ENCODE measurements at regions not wholly inside any gene's neighbourhood (a gene's known extent, or its start where the extent isn't known, plus 50 kb on each side); places are given as distances from the start of the nearest gene placed in this dataset.
"Not testable (repeated sequence)": the region's sequence is repeated elsewhere in the genome, so short reads cannot be mapped to it uniquely, and the experiment has no call there.

DNA sequence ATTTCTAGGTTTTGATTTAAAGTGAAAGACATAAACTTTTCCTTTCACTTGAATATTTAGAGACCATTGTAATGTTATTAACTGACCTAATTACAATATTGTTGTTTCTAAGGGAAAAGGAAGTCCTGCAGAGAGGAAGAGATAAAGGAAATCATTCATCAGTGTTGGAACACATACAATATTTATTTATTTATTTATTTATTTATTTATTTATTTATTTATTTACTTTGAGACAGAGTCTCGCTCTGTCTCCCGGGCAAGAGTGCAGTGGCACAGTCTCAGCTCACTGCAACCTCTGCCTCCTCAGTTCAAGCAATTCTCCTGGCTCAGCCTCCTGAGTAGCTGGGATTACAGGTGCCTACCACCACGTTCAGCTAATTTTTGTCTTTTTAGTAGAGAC is 668.6 kb upstream of the NEGR1 start:
- not testable (repeated sequence) for DNase-seq (ENCODE audit: low spot score); FAIRE-seq

- DNase-seq (ENCODE audit: low spot score), result no peak
Observed at GRCh38 chr1:72946903-72947499, 664.7 kb upstream of the NEGR1 start.

GRCh38 chr1:72942008-72942407 is 659.7 kb upstream of the NEGR1 start:
- DNase-seq (ENCODE audit: low spot score), result no peak
- no peak for FAIRE-seq

More at GRCh38 chr1:72946903-72947499, 664.7 kb upstream of the NEGR1 start:
- FAIRE-seq, result no peak

GRCh38 chr1:72938408-72938807 is 656.1 kb upstream of the NEGR1 start:
- no peak for FAIRE-seq

GRCh38 chr1:72937905-72938304 is 655.6 kb upstream of the NEGR1 start:
- FAIRE-seq (no peak), DNase-seq (ENCODE audit: low spot score) (no peak)

More at GRCh38 chr1:72938408-72938807, 656.1 kb upstream of the NEGR1 start:
- DNase-seq (ENCODE audit: low spot score), result no peak

- FAIRE-seq (no peak), DNase-seq (ENCODE audit: low spot score) (no peak)
Observed at GRCh38 chr1:72936942-72937341, 654.6 kb upstream of the NEGR1 start.

GRCh38 chr1:72936151-72936740 is 653.9 kb upstream of the NEGR1 start:
- no peak for DNase-seq (ENCODE audit: low spot score)
- no peak for FAIRE-seq

DNA sequence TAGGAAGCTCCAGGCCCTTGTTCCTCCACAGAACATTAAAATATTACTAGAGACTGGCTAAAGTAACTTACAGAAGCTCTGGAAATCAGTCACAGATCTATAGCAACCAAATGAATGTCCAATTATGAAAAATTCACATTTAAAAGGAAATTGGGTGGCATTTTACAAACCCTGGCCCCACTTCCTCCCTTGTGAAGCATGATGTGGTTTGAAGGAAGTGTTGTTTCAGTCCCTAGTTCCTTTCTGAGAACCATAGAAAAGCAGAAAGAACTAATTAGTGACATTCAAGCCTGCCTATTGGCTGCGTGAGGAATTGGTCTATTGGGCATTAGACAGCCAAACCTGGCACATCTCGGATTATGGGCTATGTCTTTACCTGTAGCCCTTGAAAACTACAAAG is 649.7 kb upstream of the NEGR1 start:
- FAIRE-seq, result no peak
- no peak for DNase-seq (ENCODE audit: low spot score)

DNA sequence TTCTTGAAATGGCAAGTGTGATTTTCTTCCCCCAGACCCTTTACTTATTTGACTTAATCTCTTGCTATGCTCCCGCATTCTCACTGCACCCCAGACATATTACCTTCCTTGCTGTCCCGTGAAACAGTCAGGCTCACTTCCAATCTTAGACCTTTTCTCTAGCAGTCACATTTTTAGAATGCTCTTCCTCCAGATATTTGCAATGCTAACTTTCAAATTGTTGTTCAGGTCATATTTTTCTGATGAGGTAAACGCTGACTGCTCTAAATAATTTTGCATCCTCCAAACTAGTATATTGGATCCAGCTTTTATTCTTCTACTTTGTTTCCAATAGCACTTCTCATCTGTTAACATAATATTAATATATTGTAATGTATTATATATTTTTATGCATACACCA is 648.2 kb upstream of the NEGR1 start:
- DNase-seq (ENCODE audit: low spot score), result no peak
- no peak for FAIRE-seq

- FAIRE-seq, result no peak
- no peak for DNase-seq (ENCODE audit: low spot score)
Observed at GRCh38 chr1:72918940-72919339, 636.6 kb upstream of the NEGR1 start.

GRCh38 chr1:72917920-72918319 is 635.6 kb upstream of the NEGR1 start:
- DNase-seq (ENCODE audit: low spot score), result no peak
- FAIRE-seq, result no peak

- no peak for DNase-seq (ENCODE audit: low spot score)
- peak; percentile 5 for FAIRE-seq
Observed at GRCh38 chr1:72915581-72915980, 633.2 kb upstream of the NEGR1 start.

- no peak for FAIRE-seq
Observed at GRCh38 chr1:72911656-72912055, 629.3 kb upstream of the NEGR1 start.

DNA sequence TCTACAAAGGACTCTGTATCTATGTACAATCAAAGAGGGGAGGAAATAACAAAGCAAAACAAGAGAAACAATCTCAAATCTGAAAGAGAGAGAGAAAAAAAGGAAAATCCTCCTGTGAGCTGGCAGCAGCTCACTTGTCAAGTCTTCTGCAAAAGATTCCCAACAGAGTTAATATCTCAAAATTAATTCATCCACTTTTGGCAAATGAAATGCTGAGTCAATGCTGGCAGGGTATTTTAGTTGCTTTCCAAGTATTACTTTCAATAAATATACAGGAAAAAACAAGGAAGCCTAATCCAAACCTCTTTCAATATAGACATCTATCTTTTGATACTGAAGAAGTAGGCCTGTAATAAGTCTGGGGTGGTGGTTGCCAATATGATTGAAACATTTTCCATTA is 613.9 kb upstream of the NEGR1 start:
- FAIRE-seq, result no peak

More at GRCh38 chr1:72911656-72912055, 629.3 kb upstream of the NEGR1 start:
- DNase-seq (ENCODE audit: low spot score), result no peak

DNA sequence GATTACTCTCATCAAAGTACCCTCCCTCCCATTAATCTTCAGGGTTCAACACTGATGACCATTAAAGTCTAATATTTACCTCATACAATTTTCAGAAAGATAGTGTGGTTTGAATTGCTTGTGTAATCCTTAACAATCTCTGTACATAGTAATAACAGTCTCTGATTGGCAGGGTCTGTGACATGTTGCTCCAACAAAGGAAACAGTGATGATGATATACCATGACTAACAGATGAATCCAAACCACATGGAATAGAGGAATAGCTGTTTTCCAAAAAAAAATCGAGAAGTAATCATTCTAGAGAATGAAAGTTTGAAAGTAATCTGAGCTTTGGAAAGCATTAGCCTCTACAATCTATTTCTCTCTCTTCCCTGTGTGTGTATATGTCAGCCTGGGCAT is 610.1 kb upstream of the NEGR1 start:
- DNase-seq (ENCODE audit: low spot score) (no peak), FAIRE-seq (no peak)

More for the DNA sequence above, 613.9 kb upstream of the NEGR1 start:
- DNase-seq (ENCODE audit: low spot score), result no peak

GRCh38 chr1:72891976-72892375 is 609.6 kb upstream of the NEGR1 start:
- FAIRE-seq (no peak), DNase-seq (ENCODE audit: low spot score) (no peak)

DNA sequence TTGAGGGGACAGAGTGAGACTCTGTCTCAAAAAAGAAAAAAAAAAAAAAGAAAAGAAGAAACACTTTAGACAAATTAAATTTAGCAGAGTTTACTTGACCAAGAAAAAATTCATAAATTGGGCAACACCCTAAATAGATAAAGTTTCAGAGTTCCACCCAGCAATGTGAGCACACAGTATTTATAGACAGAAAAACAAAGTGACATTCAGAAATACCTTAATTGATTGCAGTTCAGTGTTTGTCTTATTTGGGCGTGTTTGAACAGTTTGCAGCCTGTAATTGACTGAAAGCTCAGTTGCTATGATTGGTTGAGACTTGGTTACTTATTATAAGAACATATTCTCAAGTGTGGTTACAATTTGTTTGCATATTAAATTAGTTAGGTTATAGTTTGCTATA is 603.5 kb upstream of the NEGR1 start:
- no peak for DNase-seq (ENCODE audit: low spot score)
- FAIRE-seq, result no peak

- DNase-seq (ENCODE audit: low spot score) (no peak), FAIRE-seq (no peak)
Observed at GRCh38 chr1:72885017-72885416, 602.7 kb upstream of the NEGR1 start.

GRCh38 chr1:72869873-72870272 is 587.5 kb upstream of the NEGR1 start:
- FAIRE-seq (no peak), DNase-seq (ENCODE audit: low spot score) (no peak)

DNA sequence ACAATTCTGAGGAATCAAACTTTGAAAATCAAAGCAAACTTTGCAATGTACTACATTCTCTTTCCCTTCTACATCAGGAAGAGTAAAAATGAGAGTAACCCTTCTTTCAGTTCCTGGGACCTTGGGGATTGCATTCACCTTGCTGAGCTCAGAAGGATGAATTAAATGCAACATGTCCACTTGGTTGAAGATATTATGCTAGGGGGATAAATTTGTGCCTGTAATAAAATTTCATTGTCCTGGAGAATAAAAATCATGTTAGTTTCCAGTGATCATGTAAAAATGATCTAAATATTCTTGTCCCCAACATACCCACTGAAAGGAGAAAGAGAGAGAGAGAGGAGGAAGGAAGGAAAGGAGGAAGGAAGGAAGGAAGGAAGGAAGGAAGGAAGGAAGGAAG is 587.1 kb upstream of the NEGR1 start:
- FAIRE-seq, result no peak
- no peak for DNase-seq (ENCODE audit: low spot score)

DNA sequence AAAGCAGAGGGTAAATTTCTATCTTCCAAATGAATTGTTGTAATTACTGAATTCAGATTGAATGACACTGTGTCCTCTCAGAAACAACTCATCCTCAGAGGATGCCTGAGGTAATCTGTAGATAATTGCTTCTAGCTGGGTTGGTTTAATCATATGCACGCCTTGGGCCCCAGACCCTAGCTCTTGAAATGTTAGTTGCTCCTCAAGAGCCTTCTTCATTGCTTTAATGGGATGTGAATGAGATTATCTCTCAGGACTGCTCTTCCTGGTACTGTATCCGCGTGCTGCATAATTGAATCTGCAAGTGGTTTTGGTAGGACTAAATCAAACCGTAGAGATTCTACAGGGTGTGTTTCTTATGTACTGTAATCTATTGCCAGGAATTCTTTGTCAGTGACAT is 569.3 kb upstream of the NEGR1 start:
- no peak for DNase-seq (ENCODE audit: low spot score)
- no peak for FAIRE-seq

DNA sequence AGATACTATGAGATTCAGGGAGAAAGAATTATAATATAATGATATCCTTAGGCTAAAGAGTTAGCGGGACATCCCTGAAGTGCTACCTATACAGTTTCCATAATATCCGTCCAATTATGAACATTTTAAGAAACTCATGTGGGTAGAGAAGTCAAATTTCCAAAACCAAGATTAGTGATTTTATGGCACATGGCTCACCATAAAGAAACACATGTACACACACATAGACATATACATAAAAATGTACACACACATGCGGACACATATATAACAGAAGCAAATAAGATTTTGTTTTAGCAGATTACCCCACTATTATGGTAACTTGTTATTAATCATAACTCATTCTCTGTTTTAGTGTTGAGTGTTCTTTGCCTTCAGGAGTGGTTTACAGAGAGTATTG is 566.7 kb upstream of the NEGR1 start:
- FAIRE-seq, result no peak
- no peak for DNase-seq (ENCODE audit: low spot score)

GRCh38 chr1:72847651-72848050 is 565.3 kb upstream of the NEGR1 start:
- DNase-seq (ENCODE audit: low spot score) (no peak), FAIRE-seq (no peak)
